ENCODE measurements at regions not wholly inside any gene's neighbourhood (a gene's known extent, or its start where the extent isn't known, plus 50 kb on each side); places are given as distances from the start of the nearest gene placed in this dataset.

DNA sequence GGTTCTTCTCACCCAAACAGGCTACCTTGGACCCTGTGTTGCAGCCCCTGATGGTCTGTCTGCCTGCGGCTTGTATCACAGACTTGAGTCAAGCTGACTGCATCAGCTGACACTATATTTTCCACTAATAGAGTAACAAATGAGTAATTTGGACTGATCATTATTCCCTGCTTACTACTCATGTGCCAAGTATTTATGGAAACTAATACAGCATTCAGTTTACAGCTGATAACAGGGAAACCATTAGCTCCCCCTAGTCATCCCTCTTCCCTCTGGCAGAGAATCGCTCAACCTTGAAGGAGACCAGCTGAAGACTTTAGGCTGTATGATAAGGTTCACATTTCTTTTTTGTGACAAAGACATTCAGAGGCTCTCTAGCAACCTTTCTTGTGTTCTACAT lies 116.6 kb upstream of the SYT6 start:
- no peak overlapping the region for H3K27ac ChIP-seq (ENCODE audit: extremely low read depth, low read depth, low read length)
- in situ Hi-C loops (cut with MboI): loop anchor here (10.0 kb wide), 1 partner anchor 285 kb away; no protein-coding TSS in a partner anchor
- H3K4me3 ChIP-seq: no peak overlapping the region
- no peak overlapping the region for H3K9ac ChIP-seq (ENCODE audit: insufficient read depth in 1 of 2, low read depth in 2 of 2, low read length in 2 of 2)
- POLR2A ChIA-PET: interaction anchor here (0.7 to 1.1 kb wide), 2 partner anchors 294 to 854 kb away, joined by 3 to 4 read pairs; no protein-coding TSS in a partner anchor
- no peaks in the 10 kb centered on the region for H3K9me1 ChIP-seq (ENCODE audit: control insufficient read depth, insufficient read depth, low read length)
- DNase-seq (ENCODE audit: extremely low read depth in 1 of 4, low spot score in 3 of 4) (no peak), ATAC-seq (no peak), FAIRE-seq (no peak)
- no peak overlapping the region for H2AFZ ChIP-seq (ENCODE audit: low read depth, low read length)
- no peaks in the 10 kb centered on the region for H4K20me1 ChIP-seq (replicated peaks; ENCODE audit: control insufficient read depth, insufficient read depth, low read length)
- CTCF ChIA-PET (ENCODE audit: low intra/inter-chr PET ratio): no interaction called here
- WGBS (ENCODE audit: insufficient coverage, low coverage, missing lambda C conversion rate): 0% methylated on average over 2 of the region's 2 CpGs
- no peaks in the 10 kb centered on the region for H3K79me2 ChIP-seq (ENCODE audit: control insufficient read depth, insufficient read depth, low read length)
- no peak overlapping the region for H3K4me2 ChIP-seq (ENCODE audit: insufficient read depth, low read length)
- TF ChIP-seq PHF21A (IDR thresholded peaks at IDR 0.05; ENCODE audit: borderline replicate concordance, low read depth) (no peak), ZNF764 (CRISPR knock-in tag; IDR thresholded peaks at IDR 0.05; ENCODE audit: low read depth) (no peak), HMG20B (CRISPR knock-in tag; IDR thresholded peaks at IDR 0.05) (no peak), NFRKB (IDR thresholded peaks at IDR 0.05; ENCODE audit: low read depth) (no peak)
- TF ChIP-seq, protein P1, sequence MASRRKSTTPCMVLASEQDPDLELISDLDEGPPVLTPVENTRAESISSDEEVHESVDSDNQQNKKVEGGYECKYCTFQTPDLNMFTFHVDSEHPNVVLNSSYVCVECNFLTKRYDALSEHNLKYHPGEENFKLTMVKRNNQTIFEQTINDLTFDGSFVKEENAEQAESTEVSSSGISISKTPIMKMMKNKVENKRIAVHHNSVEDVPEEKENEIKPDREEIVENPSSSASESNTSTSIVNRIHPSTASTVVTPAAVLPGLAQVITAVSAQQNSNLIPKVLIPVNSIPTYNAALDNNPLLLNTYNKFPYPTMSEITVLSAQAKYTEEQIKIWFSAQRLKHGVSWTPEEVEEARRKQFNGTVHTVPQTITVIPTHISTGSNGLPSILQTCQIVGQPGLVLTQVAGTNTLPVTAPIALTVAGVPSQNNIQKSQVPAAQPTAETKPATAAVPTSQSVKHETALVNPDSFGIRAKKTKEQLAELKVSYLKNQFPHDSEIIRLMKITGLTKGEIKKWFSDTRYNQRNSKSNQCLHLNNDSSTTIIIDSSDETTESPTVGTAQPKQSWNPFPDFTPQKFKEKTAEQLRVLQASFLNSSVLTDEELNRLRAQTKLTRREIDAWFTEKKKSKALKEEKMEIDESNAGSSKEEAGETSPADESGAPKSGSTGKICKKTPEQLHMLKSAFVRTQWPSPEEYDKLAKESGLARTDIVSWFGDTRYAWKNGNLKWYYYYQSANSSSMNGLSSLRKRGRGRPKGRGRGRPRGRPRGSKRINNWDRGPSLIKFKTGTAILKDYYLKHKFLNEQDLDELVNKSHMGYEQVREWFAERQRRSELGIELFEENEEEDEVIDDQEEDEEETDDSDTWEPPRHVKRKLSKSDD (conservative IDR thresholded peaks at IDR 0.05; ENCODE audit: low read length): no peak
- no peaks in the 10 kb centered on the region for H3K36me3 ChIP-seq (ENCODE audit: control insufficient read depth, insufficient read depth, low read length)
- peaks cover 4 to 19% of the 10 kb centered on the region in 2 experiments for H3K27me3 ChIP-seq (ENCODE audit: control insufficient read depth in 2 of 2, insufficient read depth in 2 of 2, low read length in 2 of 2)
- no TSS peak for BruUV-seq (replicated peaks)
- H3K4me1 ChIP-seq (replicated peaks in 1 of 2; ENCODE audit: control insufficient read depth in 2 of 2, insufficient read depth in 2 of 2, low read length in 2 of 2): no peaks in the 10 kb centered on the region
- no peaks in the 10 kb centered on the region for H3K9me3 ChIP-seq (replicated peaks; ENCODE audit: control insufficient read depth, insufficient read depth, low read depth, low read length)
- intact Hi-C loops (cut with micrococcal nuclease): no loop called here

Data from K562 (cell line).